Pons (tissue), 1 donor: ENCODE measurements at regions not wholly inside any gene's neighbourhood (a gene's known extent, or its start where the extent isn't known, plus 50 kb on each side); places are given as distances from the start of the nearest gene placed in this dataset.

Experiments
- DNase-seq: peaks from one replicate; pipeline ENCODE4 v3.0.0-alpha.2; 2016; ENCODE audit warnings: low spot score

DNA sequence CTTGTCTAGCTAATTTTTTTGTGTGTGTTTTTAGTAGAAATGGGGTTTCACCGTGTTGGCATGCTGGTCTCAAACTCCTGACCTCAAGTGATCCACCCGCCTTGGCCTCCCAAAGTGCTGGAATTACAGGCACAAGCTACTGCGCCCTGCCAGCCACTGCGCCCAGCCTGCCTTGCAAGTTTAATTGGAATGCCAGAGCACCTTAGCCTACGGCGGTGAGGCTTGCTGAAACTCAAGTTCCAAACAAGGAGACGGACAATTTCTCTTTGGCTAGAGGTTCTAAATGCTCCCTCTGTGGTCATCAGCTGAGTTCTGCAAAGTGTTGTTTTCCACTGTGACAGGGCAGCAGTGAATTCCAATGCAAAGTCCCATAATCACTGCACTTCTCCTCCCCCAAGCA is 583.4 kb downstream of the KCNJ3 start:
- no peak for DNase-seq

DNA sequence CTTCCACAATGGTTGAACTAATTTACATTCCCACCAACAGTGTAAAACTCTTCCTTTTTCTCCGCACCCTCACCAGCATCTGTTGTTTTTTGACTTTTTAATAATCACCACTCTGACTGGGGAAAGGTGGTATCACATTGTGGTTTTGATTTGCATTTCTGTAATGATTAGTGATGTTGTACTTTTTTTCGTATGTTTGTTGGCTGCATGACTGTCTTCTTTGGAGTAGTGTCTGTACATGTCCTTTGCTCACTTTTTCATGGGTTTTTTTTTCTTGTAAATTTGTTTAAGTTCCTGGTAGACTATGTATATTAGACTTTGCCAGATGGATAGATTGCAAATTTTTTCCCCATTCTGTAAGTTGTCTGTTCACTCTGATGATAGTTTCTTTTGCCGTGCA is 574.8 kb downstream of the KCNJ3 start:
- no peak for DNase-seq

DNA sequence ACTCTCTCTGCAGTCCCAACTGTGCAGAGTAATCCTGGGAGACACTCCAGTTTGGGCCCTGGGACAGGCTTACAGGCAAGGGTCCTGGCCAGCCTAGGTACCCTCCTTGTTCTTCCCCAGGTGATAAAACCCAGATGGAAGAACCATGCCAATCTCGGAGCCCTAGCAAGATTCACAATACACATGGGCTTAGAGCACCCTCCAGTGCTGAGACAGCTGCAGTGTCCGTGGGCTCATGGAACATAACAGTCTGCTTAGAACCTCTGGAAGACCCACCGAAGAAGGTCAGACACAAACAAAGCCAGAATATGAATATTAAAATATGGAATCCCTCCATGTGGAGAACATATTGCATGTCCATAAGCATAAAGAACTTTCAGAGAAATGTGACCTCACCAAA is 568.1 kb downstream of the KCNJ3 start:
- no peak for DNase-seq

DNA sequence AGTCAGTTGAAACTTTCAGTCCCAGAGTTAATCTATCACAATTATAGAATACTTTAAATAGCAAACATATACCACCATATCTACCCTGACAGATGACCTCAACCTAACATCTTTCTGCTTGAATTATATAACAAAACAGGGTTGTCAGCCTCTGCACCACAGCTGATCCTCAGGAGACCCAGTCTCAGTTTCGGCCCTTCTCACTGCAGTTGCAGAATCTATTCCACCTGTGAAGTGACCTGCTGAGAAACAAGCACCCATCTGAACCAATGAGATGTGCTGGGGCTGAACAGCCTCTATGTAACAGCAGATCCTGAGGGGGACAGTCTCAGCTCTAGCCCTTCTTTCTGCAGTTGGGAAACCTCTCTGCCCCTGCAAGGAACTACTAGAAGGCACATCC is 567.6 kb downstream of the KCNJ3 start:
- DNase-seq, result no peak

DNA sequence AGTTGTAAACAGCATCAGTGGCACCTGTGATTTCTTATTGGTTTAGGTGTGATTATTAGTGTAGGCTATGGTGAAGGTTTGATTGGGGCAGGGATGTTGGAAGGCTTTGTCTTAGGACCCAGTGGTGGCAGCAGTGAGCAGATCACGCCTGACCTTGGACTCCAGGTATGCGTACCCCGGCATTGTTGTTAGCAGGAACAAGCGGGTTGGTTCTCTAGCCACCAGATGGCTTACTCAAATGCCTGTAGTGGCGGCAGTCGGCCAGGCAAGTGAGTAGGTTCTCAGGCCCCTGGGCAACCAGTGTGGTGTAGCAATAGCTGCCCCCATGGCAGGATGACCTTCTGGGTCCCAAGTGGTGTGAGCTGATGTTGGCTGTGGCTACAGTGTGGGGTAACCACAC is 558.3 kb downstream of the KCNJ3 start:
- DNase-seq, result no peak

DNA sequence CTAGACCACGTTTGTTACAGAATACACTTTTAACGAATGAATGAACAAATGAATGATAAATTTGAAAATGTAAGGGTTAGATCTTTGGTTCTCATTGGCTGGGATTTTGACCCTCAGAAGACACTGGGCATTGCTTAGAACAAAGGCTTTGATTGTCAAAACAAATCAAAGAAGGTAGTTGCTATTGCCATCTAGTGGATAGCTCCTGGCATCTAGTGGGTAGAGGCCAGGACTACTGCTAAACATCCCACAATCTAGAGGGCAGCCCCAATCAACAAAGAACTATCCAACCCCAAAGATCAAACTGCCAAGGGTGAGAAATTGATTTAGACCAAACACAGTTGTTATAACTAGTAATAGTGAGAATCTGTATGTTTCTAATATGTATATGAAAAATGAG is 552.3 kb downstream of the KCNJ3 start:
- DNase-seq, result peak; percentile 61

DNA sequence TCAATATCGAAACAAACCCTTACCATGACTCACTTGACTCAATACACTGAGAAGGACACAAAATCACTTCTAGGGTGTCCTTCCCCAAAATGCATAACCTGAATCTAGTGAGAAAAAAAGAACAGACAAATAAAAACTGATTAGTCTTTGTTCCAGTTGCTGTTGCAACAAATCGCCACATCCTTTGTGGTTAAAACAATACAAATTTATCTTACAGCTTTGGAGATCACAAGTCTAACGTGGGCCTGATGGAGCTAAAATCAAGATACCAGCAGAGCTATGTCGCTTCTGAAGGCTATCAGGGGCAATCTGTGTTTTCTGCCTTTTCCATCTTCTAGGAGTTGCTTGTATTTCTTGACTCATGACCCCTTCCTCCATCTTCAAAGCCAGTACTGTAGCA is 541.7 kb downstream of the KCNJ3 start:
- no peak for DNase-seq

DNA sequence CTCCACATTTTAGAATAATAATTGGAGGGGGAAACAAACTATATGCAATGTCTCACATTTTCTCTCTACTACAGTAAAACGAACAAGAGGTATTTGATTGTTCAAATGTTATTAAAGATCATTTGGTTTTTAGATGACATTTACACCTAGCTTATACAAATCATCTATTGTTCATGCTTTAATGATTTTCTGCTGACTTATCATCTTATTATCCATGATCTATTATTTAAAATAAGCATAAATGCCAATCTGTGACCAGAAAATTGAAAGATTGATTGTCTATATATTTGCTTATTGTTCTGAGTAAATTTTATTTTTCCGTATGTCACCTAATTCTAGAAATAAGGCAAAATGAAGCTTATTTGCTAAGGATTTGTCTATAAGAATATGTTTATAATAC is 537.2 kb downstream of the KCNJ3 start:
- DNase-seq, result no peak

DNA sequence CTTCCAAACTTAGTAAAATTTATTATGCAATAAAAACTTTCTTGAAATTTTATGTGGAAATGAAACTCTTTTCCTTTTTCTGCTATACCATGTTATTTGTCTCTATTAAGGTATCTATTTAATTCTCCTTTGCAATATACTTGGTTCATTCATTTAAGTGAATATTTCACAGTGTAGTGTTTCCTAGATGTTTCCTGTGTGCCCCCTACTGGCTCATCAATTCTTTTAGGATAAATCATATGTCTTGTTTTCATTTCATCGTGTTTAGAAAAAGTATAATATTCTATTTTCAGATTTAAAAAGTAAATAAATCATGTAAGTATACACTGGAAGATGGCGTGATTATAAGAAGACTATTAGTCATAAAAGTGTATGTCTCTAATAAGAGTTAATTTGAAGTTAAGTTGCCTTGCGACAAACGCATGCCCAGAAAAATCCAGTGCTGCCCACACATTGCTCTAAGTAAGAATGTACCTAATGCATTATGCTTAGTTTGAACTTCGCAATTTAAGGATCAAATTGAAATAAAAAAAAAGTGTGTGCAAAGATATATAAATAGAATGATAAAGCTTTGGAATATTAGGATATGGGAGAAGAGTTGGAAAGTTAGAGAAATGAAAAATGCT is 525.4 kb downstream of the KCNJ3 start:
- peak; percentile 42 for DNase-seq

DNA sequence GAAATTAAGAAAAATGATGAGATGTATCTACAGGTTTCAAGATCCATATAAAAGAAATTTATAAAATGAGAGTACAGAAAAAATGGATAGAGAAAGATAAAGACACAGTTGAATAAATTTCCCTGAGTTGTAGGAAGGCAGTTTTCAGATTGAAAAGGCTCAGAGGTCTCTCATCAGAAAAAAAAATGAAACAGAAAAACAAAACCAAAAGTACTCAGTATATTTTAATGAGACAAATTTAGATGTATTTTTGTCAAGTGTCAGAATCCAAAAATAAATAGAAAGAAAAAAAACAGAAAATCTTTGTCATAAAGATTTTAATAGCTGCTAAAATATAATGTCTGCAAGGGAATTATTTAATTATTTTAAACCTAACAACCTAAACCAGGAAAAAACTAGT is 520.5 kb downstream of the KCNJ3 start:
- DNase-seq, result no peak

DNA sequence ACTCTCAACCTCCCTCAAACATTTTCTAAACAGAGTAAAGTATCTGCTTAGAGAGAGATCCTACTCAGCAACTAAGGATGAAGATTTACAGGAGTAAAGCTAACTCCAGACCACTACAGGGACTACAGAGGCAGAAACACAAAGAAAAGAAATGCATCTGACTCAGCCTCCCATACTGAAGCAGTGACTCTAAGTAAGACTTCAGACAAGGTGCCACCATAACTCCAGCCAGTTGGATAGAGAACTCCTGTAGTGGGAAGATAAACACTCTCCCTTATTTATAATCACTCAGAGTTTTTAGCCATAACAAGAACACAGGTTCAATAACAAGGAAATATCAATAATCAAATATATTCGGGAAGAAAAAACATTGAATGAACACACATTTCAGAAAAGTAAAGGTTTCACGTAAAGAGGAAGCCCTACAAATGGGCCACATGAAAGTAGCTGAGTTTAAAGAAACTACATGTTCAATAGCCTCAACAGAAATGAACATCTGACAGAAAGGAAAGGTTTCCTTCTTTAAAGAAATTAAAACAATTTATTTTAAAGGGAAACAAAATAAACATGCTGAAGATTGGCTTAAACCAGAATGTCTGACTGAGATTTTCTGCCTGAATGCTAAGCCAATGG is 519.9 kb downstream of the KCNJ3 start:
- no peak for DNase-seq

DNA sequence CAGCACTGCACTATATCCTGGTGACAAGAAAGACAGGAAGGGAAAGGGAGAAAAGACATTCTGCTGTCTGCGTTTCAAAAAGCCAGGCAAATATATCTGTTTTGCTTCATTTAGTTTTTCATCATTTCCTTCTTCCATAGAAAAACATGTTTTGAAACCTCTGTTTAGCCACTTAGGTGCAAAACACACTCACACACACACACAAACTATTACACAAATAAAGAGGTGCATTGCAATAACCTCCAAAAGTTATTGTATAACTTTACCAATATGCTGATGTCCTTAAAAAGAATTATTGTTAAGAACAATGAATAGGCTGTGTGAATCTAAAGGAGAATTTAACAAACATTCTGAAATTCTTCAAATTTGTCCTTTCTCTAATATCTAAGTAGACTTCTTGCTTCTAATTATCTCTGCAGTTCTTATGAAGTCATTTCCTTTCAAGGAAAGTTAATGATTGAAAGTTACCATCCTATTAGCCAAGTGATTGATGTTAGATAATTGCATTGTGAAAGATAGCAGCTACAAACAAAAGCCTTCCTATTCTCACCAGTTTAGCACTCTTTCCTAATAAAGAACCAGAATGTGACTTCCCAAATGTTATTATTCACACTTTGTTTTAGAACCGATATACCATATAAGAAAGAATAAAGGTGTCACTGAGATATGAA is 516.7 kb downstream of the KCNJ3 start:
- DNase-seq, result no peak

DNA sequence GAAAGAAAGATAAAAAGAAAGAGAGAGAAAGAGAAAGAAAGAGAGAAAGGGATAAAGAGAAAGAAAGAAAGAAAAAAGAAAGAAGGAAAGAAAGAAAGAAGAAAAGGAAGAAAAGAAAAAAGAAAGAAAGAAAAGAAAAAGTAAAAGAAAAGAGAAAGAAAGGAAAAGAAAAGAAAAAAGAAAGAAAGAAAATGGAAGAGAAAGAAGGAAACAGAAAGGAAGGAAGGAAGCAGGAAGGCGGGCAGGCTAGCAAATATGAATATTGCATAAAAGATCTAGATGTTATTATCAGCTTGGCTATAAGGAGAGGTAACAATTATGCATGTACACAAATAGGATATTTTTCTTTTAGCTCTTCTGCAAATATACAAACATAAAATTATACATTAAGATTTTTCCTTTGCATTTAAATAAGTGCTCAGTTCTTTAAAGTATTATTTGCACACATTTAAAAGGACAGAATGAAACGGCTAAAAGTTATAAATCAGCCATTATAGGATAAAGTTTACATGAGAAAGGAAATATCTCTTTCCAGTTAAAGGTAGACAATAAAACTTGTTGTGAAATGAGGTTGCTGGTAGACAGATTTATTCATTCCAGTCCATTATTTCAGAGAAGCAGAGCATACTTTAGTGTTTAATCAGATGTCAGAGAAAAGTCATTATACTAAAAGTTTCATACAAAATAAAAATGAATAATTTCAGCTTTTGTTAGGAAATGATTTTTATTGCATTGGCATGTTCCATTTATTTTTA is 511.4 kb downstream of the KCNJ3 start:
- DNase-seq, result no peak

DNA sequence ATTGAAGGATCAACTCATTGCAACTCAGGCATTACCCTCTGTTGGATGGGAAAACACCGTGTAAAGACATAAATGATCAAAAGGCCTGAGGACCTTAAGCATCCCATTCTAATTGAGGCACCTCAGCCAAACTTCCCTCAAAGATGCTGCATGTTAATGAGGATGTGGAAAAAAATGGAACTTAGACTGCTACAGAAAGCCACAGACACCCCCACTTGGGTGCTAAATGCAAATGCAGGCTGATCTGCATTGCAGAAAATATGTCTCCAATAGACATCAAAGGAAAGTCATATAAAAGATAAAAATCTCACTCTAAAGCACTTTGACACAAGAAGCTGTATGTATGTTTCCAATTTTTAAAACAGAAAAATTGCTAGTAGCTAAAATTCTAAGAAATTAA is 504.7 kb downstream of the KCNJ3 start:
- no peak for DNase-seq

DNA sequence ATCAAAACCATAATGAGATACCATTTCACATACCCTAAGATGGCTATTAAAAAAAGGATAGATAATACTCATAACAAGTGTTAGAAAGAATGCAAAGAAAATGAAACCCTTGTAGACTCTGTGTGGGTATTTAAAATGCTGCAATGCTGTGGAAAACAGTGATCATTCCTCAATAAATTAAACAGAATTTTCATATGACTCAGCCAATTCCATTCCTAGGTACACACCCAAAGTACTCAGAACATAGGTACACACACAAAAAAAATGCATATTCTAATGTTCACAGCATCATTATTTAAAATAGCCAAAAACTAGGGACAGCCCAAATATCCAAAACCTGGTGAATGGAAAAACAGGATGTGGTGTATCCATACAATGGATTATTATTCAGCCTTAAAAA is 502.3 kb downstream of the KCNJ3 start:
- DNase-seq, result no peak

DNA sequence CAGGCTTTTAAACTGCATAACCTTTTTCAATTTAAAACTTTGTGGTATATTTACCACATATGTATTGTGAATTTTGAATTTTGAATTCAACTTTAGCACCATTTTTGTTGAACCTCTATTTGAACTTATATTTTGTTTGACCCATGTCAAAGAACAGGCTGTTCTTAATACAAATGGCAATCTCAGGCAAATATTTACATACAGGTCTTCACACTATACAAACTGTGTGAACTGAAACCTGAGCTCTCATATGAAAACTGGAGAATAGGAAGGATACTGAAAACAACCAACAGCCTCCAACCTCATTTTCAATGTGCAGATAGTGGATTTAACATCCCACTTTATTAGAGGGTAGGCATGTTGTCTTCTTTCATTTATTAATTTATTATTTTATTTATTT is 491.8 kb downstream of the KCNJ3 start:
- DNase-seq, result no peak

DNA sequence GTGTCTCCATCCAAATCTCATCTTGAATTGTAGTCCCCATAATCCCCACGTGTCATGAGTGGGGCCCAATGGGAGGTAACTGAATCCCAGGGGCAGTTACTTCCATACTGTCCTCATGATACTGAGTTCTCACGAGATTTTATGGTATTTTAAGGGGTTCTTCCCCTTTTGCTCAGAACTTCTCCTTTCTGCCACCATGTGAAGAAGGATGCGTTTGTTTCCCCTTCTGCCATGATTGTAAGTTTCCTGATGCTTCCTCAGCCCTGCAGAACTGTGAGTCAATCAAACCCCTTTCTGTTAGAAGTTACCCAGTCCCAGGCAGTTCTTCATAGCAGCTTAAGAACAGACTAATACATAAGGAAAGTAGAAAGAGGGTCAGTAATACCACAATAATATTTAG is 480.4 kb downstream of the KCNJ3 start:
- DNase-seq, result no peak

DNA sequence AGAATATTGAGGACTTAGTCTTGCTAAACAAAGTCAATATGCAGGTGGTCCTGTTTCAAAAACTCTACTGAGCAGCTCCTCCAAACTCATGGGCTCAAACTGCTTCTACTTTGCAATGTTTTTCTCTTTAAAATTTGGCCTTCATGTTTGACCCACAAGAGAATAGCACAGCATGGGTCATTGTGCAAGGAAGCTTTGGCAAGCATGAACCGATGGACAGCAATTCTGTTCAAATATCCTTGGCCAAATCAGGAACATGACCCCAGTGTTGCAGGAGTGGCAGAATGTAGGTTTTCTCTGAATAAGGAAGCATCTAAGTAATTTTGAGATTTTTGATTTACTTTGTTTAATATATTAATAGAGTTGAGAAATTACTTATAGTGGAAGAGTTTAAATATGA is 477.9 kb downstream of the KCNJ3 start:
- no peak for DNase-seq

DNA sequence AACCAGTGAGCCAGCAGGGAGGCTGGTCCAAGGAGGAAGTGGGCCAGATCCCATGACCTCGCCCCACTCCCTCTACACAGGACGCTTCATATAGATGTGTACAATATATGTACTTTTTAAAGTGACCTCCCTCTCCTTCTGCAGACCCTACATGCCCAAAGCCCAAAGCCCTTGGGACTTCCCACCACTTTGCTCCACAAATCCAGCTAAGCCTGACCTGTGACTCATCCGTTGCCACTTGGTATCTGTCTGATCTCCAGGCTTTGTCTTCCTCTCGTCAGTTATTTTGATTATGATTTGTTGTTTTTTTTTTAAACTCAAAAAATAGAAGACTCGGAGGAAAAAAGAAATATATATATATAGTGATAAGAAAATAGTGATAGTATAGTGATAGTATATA is 470.8 kb downstream of the KCNJ3 start:
- no peak for DNase-seq

DNA sequence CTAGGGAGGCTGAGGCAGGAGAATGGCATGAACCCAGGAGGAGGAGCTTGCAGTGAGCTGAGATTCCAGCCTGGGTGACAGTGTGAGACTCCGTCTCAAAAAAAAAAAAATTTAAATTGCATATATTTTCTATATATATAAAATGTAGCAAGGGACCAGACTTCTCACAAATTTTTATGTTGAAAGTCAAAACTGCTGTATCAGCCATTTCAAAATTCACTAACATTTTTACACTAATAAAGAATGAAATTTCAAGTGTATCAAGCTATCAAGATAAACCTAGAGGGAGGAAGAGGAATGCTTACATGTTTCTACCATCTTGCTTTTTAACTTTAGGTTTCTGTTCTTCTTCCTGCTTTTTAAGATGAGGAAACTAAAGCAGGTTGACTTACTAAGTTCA is 464.0 kb downstream of the KCNJ3 start:
- DNase-seq, result no peak

DNA sequence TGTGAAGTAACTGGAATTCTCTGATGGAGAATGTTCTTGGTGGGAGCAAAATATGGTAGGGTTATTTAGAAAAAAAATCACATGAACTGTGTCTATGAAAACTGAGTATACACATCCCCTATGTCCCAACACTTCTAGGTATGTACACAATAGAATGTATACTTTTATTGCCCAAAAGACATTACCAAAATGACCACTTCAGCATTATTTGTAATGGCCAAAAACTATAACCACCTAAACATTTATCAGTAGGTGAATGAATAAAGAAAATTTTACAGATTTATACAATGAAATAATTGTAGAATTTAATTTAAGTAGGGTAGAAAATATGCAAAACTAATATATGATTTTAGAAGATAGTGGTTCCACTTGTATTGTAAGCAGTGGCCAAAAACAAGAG is 462.8 kb downstream of the KCNJ3 start:
- no peak for DNase-seq

DNA sequence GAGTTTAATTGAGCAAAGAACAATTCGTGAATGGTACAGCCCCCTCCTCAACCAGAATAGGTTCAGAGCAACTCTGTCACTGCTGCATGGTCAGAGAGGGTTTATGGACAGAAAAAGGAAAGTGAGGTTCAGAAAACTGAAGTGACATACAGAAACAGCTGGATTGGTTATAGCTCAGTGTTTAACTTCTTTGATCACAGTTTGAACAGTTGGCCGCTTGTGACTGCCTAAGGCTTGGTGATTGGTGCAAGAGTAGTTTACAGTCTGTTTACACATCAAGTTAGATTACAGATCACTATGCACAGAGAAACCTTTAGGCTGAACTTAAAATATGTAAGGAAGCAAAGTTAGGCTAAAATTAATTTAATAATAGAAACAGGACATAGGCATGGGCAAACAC is 459.2 kb downstream of the KCNJ3 start:
- no peak for DNase-seq

DNA sequence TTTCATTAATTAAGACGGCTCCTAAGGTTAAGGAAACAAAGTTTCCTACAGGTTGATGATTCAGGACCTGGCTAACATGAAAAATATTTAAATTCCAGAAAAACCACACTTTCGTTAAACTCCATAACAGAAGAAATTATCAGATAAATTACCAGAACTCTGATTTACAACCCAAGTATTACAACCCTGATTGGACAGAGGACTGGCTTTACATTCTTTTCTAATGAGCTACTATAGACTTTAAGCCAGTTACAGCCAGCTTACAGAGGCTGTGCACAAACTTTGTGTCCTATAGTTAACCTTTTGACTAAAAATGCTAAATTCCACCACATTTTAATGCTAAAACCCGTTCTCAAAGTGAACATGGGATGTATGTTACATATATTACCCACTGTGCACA is 458.6 kb downstream of the KCNJ3 start:
- DNase-seq, result no peak
